ENCODE measurements at regions not wholly inside any gene's neighbourhood (a gene's known extent, or its start where the extent isn't known, plus 50 kb on each side); places are given as distances from the start of the nearest gene placed in this dataset.

GRCh38 chr5:167702014-167702413 is 589.4 kb upstream of the WWC1 start:
- H3K9me3 Mint-ChIP-seq: peaks cover 0 to 7% (median 2%) of the 10 kb centered on the region in 11 donors
- H3K4me3 Mint-ChIP-seq: no peak overlapping the region
- H3K27me3 Mint-ChIP-seq: peaks cover 0 to 7% (median 0%) of the 10 kb centered on the region in 5 donors
- no peaks in the 10 kb centered on the region for H3K27me3 ChIP-seq (ENCODE audit: control insufficient read depth in 2 of 2, insufficient read depth in 2 of 2, low read length in 2 of 2)
- H3K4me1 ChIP-seq (ENCODE audit: control insufficient read depth in 2 of 2, insufficient read depth in 2 of 2, low read length in 2 of 2): no peaks in the 10 kb centered on the region
- no peak overlapping the region for H3K4me3 ChIP-seq (ENCODE audit: low read length)
- H3K36me3 ChIP-seq (ENCODE audit: control insufficient read depth in 2 of 3, insufficient read depth in 3 of 3, low read length in 3 of 3): no peaks in the 10 kb centered on the region
- CTCF ChIA-PET: no interaction called here
- no peak for DNase-seq
- no peak overlapping the region for H3K27ac ChIP-seq (ENCODE audit: low read depth, low read length)
- H3K36me3 Mint-ChIP-seq: no peaks in the 10 kb centered on the region
- intact Hi-C loops (cut with micrococcal nuclease): no loop called here
- H3K9me3 ChIP-seq (ENCODE audit: control insufficient read depth in 2 of 3, low read length in 3 of 3): no peaks in the 10 kb centered on the region
- no peak for ATAC-seq
- POLR2A ChIA-PET: no interaction called here
- H3K27ac Mint-ChIP-seq: no peak overlapping the region
- H3K4me1 Mint-ChIP-seq: no peaks in the 10 kb centered on the region

- Histone ChIP-seq H3K36me3 (ENCODE audit: control insufficient read depth in 2 of 3, insufficient read depth in 3 of 3, low read length in 3 of 3) (no peaks in the 10 kb centered on the region), H3K4me1 (ENCODE audit: control insufficient read depth in 2 of 2, insufficient read depth in 2 of 2, low read length in 2 of 2) (no peaks in the 10 kb centered on the region), H3K9me3 (ENCODE audit: control insufficient read depth in 2 of 3, low read length in 3 of 3) (no peaks in the 10 kb centered on the region), H3K27ac (ENCODE audit: low read depth, low read length) (no peak overlapping the region), H3K4me3 (ENCODE audit: low read length) (no peak overlapping the region), H3K27me3 (ENCODE audit: control insufficient read depth in 2 of 2, insufficient read depth in 2 of 2, low read length in 2 of 2) (no peaks in the 10 kb centered on the region)
- ChIA-PET POLR2A (no interaction called here), CTCF (no interaction called here)
- ATAC-seq (no peak), DNase-seq (no peak)
- H3K27me3 Mint-ChIP-seq: peaks cover 0 to 12% (median 4%) of the 10 kb centered on the region in 5 donors
- no peak overlapping the region for H3K27ac Mint-ChIP-seq
- intact Hi-C loops (cut with micrococcal nuclease): no loop called here
- H3K4me3 Mint-ChIP-seq: no peak overlapping the region
- no peaks in the 10 kb centered on the region for H3K36me3 Mint-ChIP-seq
- H3K9me3 Mint-ChIP-seq: peaks cover 0 to 7% (median 0%) of the 10 kb centered on the region in 11 donors
- H3K4me1 Mint-ChIP-seq: no peaks in the 10 kb centered on the region
Observed at GRCh38 chr5:167708449-167708848, 583.0 kb upstream of the WWC1 start.

- Histone ChIP-seq H3K27me3 (ENCODE audit: control insufficient read depth in 2 of 2, insufficient read depth in 2 of 2, low read length in 2 of 2) (no peaks in the 10 kb centered on the region), H3K9me3 (ENCODE audit: control insufficient read depth in 2 of 3, low read length in 3 of 3) (no peaks in the 10 kb centered on the region), H3K4me1 (ENCODE audit: control insufficient read depth in 2 of 2, insufficient read depth in 2 of 2, low read length in 2 of 2) (no peaks in the 10 kb centered on the region), H3K4me3 (ENCODE audit: low read length) (no peak overlapping the region), H3K36me3 (ENCODE audit: control insufficient read depth in 2 of 3, insufficient read depth in 3 of 3, low read length in 3 of 3) (no peaks in the 10 kb centered on the region), H3K27ac (ENCODE audit: low read depth, low read length) (no peak overlapping the region)
- Mint-ChIP-seq H3K4me3 (no peak overlapping the region), H3K27ac (no peak overlapping the region), H3K9me3 (peaks cover 0 to 11% (median 0%) of the 10 kb centered on the region in 11 donors), H3K27me3 (peaks cover 0 to 14% (median 4%) of the 10 kb centered on the region in 5 donors), H3K36me3 (no peaks in the 10 kb centered on the region), H3K4me1 (no peaks in the 10 kb centered on the region)
- CTCF ChIA-PET: no interaction called here
- intact Hi-C loops (cut with micrococcal nuclease): no loop called here
- no peak for ATAC-seq
- no peak for DNase-seq
- POLR2A ChIA-PET: no interaction called here
Observed at GRCh38 chr5:167709625-167710024, 581.8 kb upstream of the WWC1 start.

GRCh38 chr5:167710444-167711073 is 580.9 kb upstream of the WWC1 start:
- Mint-ChIP-seq H3K4me1 (no peaks in the 10 kb centered on the region), H3K9me3 (peaks cover 0 to 11% (median 0%) of the 10 kb centered on the region in 11 donors), H3K4me3 (no peak overlapping the region), H3K27ac (no peak overlapping the region), H3K27me3 (peaks cover 0 to 16% (median 4%) of the 10 kb centered on the region in 5 donors), H3K36me3 (no peaks in the 10 kb centered on the region)
- intact Hi-C loops (cut with micrococcal nuclease): no loop called here
- no peak for ATAC-seq
- ChIA-PET POLR2A (no interaction called here), CTCF (no interaction called here)
- no peak for DNase-seq
- H3K4me1 ChIP-seq (ENCODE audit: control insufficient read depth in 2 of 2, insufficient read depth in 2 of 2, low read length in 2 of 2): no peaks in the 10 kb centered on the region
- H3K36me3 ChIP-seq (ENCODE audit: control insufficient read depth in 2 of 3, insufficient read depth in 3 of 3, low read length in 3 of 3): no peaks in the 10 kb centered on the region
- H3K4me3 ChIP-seq (ENCODE audit: low read length): no peak overlapping the region
- H3K9me3 ChIP-seq (ENCODE audit: control insufficient read depth in 2 of 3, low read length in 3 of 3): no peaks in the 10 kb centered on the region
- no peaks in the 10 kb centered on the region for H3K27me3 ChIP-seq (ENCODE audit: control insufficient read depth in 2 of 2, insufficient read depth in 2 of 2, low read length in 2 of 2)
- no peak overlapping the region for H3K27ac ChIP-seq (ENCODE audit: low read depth, low read length)

- Mint-ChIP-seq H3K4me1 (no peaks in the 10 kb centered on the region), H3K9me3 (peaks cover 0 to 7% (median 0%) of the 10 kb centered on the region in 11 donors), H3K27me3 (peaks cover 0 to 16% (median 1%) of the 10 kb centered on the region in 5 donors), H3K4me3 (no peak overlapping the region), H3K27ac (no peak overlapping the region), H3K36me3 (no peaks in the 10 kb centered on the region)
- intact Hi-C loops (cut with micrococcal nuclease): no loop called here
- ChIA-PET POLR2A (no interaction called here), CTCF (no interaction called here)
- H3K27ac ChIP-seq (ENCODE audit: low read depth, low read length): no peak overlapping the region
- H3K4me1 ChIP-seq (ENCODE audit: control insufficient read depth in 2 of 2, insufficient read depth in 2 of 2, low read length in 2 of 2): no peaks in the 10 kb centered on the region
- DNase-seq (no peak), ATAC-seq (no peak)
- H3K4me3 ChIP-seq (ENCODE audit: low read length): no peak overlapping the region
- no peaks in the 10 kb centered on the region for H3K27me3 ChIP-seq (ENCODE audit: control insufficient read depth in 2 of 2, insufficient read depth in 2 of 2, low read length in 2 of 2)
- H3K36me3 ChIP-seq (ENCODE audit: control insufficient read depth in 2 of 3, insufficient read depth in 3 of 3, low read length in 3 of 3): no peaks in the 10 kb centered on the region
- no peaks in the 10 kb centered on the region for H3K9me3 ChIP-seq (ENCODE audit: control insufficient read depth in 2 of 3, low read length in 3 of 3)
Observed at GRCh38 chr5:167712986-167713585, 578.4 kb upstream of the WWC1 start.

GRCh38 chr5:167713896-167714295 is 577.5 kb upstream of the WWC1 start:
- Mint-ChIP-seq H3K36me3 (no peaks in the 10 kb centered on the region), H3K27me3 (peaks cover 0 to 18% (median 4%) of the 10 kb centered on the region in 5 donors), H3K9me3 (peaks cover 0 to 6% (median 0%) of the 10 kb centered on the region in 11 donors), H3K27ac (no peak overlapping the region), H3K4me3 (no peak overlapping the region), H3K4me1 (no peaks in the 10 kb centered on the region)
- ChIA-PET CTCF (no interaction called here), POLR2A (no interaction called here)
- no peak for ATAC-seq
- H3K27me3 ChIP-seq (ENCODE audit: control insufficient read depth in 2 of 2, insufficient read depth in 2 of 2, low read length in 2 of 2): no peaks in the 10 kb centered on the region
- H3K27ac ChIP-seq (ENCODE audit: low read depth, low read length): no peak overlapping the region
- intact Hi-C loops (cut with micrococcal nuclease): no loop called here
- no peak overlapping the region for H3K4me3 ChIP-seq (ENCODE audit: low read length)
- DNase-seq: no peak
- no peaks in the 10 kb centered on the region for H3K9me3 ChIP-seq (ENCODE audit: control insufficient read depth in 2 of 3, low read length in 3 of 3)
- H3K36me3 ChIP-seq (ENCODE audit: control insufficient read depth in 2 of 3, insufficient read depth in 3 of 3, low read length in 3 of 3): no peaks in the 10 kb centered on the region
- H3K4me1 ChIP-seq (ENCODE audit: control insufficient read depth in 2 of 2, insufficient read depth in 2 of 2, low read length in 2 of 2): no peaks in the 10 kb centered on the region

- no peak for DNase-seq
- Mint-ChIP-seq H3K4me3 (no peak overlapping the region), H3K9me3 (peaks cover 0 to 6% (median 0%) of the 10 kb centered on the region in 11 donors), H3K27me3 (peaks cover 0 to 23% (median 5%) of the 10 kb centered on the region in 5 donors), H3K27ac (no peak overlapping the region), H3K36me3 (no peaks in the 10 kb centered on the region), H3K4me1 (no peaks in the 10 kb centered on the region)
- intact Hi-C loops (cut with micrococcal nuclease): no loop called here
- ATAC-seq: no peak
- ChIA-PET CTCF (interaction anchor here (0.6 kb wide), 1 partner anchor 503 kb away, joined by 3 read pairs; no protein-coding TSS in a partner anchor), POLR2A (no interaction called here)
- Histone ChIP-seq H3K27ac (ENCODE audit: low read depth, low read length) (no peak overlapping the region), H3K9me3 (ENCODE audit: control insufficient read depth in 2 of 3, low read length in 3 of 3) (no peaks in the 10 kb centered on the region), H3K27me3 (ENCODE audit: control insufficient read depth in 2 of 2, insufficient read depth in 2 of 2, low read length in 2 of 2) (no peaks in the 10 kb centered on the region), H3K4me3 (ENCODE audit: low read length) (no peak overlapping the region), H3K36me3 (ENCODE audit: control insufficient read depth in 2 of 3, insufficient read depth in 3 of 3, low read length in 3 of 3) (no peaks in the 10 kb centered on the region), H3K4me1 (ENCODE audit: control insufficient read depth in 2 of 2, insufficient read depth in 2 of 2, low read length in 2 of 2) (no peaks in the 10 kb centered on the region)
Observed at GRCh38 chr5:167716126-167716775, 575.2 kb upstream of the WWC1 start.

All from naive thymus-derived CD4-positive, alpha-beta T cell (primary cell).